ENCODE measurements at regions not wholly inside any gene's neighbourhood (a gene's known extent, or its start where the extent isn't known, plus 50 kb on each side); places are given as distances from the start of the nearest gene placed in this dataset.

DNA sequence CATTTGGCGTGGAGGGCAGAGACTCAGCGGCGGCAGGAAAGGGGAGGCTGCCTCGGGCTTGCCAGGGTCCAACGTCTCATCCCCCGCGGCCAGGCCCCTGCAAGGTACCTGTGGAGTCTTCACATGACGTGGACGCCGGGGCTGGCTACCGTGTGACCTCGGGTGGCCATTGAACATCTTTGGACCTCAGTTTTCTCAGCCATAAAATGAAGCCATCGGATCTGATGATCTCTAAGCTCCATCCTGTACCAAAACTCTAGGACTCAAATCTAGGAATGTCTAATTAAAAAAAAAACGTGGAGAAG, 141.8 kb upstream of the KCNE2 start:
- TF ChIP-seq POLR2AphosphoS5 (IDR thresholded peaks at IDR 0.05; ENCODE audit: low read depth, low read length) (no peak), POLR2A (IDR thresholded peaks at IDR 0.05; ENCODE audit: low read depth, low read length) (no peak), SPI1 (IDR thresholded peaks at IDR 0.05; ENCODE audit: low read depth, low read length) (no peak), POU2F2 (IDR thresholded peaks at IDR 0.05; ENCODE audit: low read depth, low read length) (no peak), TAF1 (IDR thresholded peaks at IDR 0.05; ENCODE audit: low read depth, low read length) (no peak), PAX5 (IDR thresholded peaks at IDR 0.05; ENCODE audit: insufficient read depth, low read length, severe bottlenecking) (no peak)

Data from GM12891 (cell line).